ENCODE measurements at regions not wholly inside any gene's neighbourhood (a gene's known extent, or its start where the extent isn't known, plus 50 kb on each side); places are given as distances from the start of the nearest gene placed in this dataset.

GRCh38 chr6:48568856-48569255 is 457.9 kb upstream of the PTCHD4 start:
- no peak overlapping the region for H3K27ac ChIP-seq
- no peak for TF ChIP-seq POLR2A (IDR thresholded peaks at IDR 0.05)
- no peak for TF ChIP-seq POLR2AphosphoS5 (IDR thresholded peaks at IDR 0.05)
- no peak for TF ChIP-seq CTCF (IDR thresholded peaks at IDR 0.05)
- WGBS = 70% methylated on average over 2 of the region's 2 CpGs
- no peaks in the 10 kb centered on the region for H3K36me3 ChIP-seq
- no peaks in the 10 kb centered on the region for H3K4me1 ChIP-seq (replicated peaks)
- no peaks in the 10 kb centered on the region for H3K9me3 ChIP-seq
- H3K4me3 ChIP-seq = no peak overlapping the region
- H3K27me3 ChIP-seq (replicated peaks; ENCODE audit: insufficient read depth) = no peaks in the 10 kb centered on the region
- no peak for DNase-seq (ENCODE audit: low spot score)
- intact Hi-C loops (cut with DNase I) = no loop called here

- Histone ChIP-seq H3K9me3 (no peaks in the 10 kb centered on the region), H3K36me3 (no peaks in the 10 kb centered on the region), H3K27me3 (replicated peaks; ENCODE audit: insufficient read depth) (no peaks in the 10 kb centered on the region), H3K27ac (no peak overlapping the region), H3K4me3 (no peak overlapping the region), H3K4me1 (replicated peaks) (no peaks in the 10 kb centered on the region)
- intact Hi-C loops (cut with DNase I) = no loop called here
- no peak for TF ChIP-seq POLR2A (IDR thresholded peaks at IDR 0.05)
- no peak for TF ChIP-seq CTCF (IDR thresholded peaks at IDR 0.05)
- no peak for TF ChIP-seq POLR2AphosphoS5 (IDR thresholded peaks at IDR 0.05)
- no peak for DNase-seq (ENCODE audit: low spot score)
Measured at GRCh38 chr6:48567016-48567415, 456.0 kb upstream of the PTCHD4 start.

GRCh38 chr6:48564036-48564820 is 453.2 kb upstream of the PTCHD4 start:
- H3K36me3 ChIP-seq = no peaks in the 10 kb centered on the region
- H3K9me3 ChIP-seq = no peaks in the 10 kb centered on the region
- no peak for TF ChIP-seq POLR2A (IDR thresholded peaks at IDR 0.05)
- TF ChIP-seq CTCF (IDR thresholded peaks at IDR 0.05) = no peak
- TF ChIP-seq POLR2AphosphoS5 (IDR thresholded peaks at IDR 0.05) = no peak

GRCh38 chr6:48563433-48563832 is 452.4 kb upstream of the PTCHD4 start:
- TF ChIP-seq POLR2AphosphoS5 (IDR thresholded peaks at IDR 0.05) (no peak), CTCF (IDR thresholded peaks at IDR 0.05) (no peak), POLR2A (IDR thresholded peaks at IDR 0.05) (no peak)
- DNase-seq (ENCODE audit: low spot score) = no peak
- Histone ChIP-seq H3K27me3 (replicated peaks; ENCODE audit: insufficient read depth) (no peaks in the 10 kb centered on the region), H3K9me3 (no peaks in the 10 kb centered on the region), H3K4me1 (replicated peaks) (no peaks in the 10 kb centered on the region), H3K27ac (no peak overlapping the region), H3K4me3 (no peak overlapping the region), H3K36me3 (no peaks in the 10 kb centered on the region)
- intact Hi-C loops (cut with DNase I) = no loop called here
- WGBS = 97% methylated on average over 1 of the region's 1 CpG

More at GRCh38 chr6:48564036-48564820, 453.2 kb upstream of the PTCHD4 start:
- H3K4me3 ChIP-seq = no peak overlapping the region
- no peak overlapping the region for H3K27ac ChIP-seq
- intact Hi-C loops (cut with DNase I) = no loop called here
- no peaks in the 10 kb centered on the region for H3K27me3 ChIP-seq (replicated peaks; ENCODE audit: insufficient read depth)
- no peaks in the 10 kb centered on the region for H3K4me1 ChIP-seq (replicated peaks)
- no peak for DNase-seq (ENCODE audit: low spot score)
- WGBS = 83% methylated on average over 3 of the region's 3 CpGs

- 79% methylated on average over 3 of the region's 3 CpGs for WGBS
- Histone ChIP-seq H3K9me3 (no peaks in the 10 kb centered on the region), H3K27ac (no peak overlapping the region), H3K27me3 (replicated peaks; ENCODE audit: insufficient read depth) (no peaks in the 10 kb centered on the region), H3K4me1 (replicated peaks) (no peaks in the 10 kb centered on the region), H3K36me3 (no peaks in the 10 kb centered on the region), H3K4me3 (no peak overlapping the region)
- no peak for TF ChIP-seq CTCF (IDR thresholded peaks at IDR 0.05)
- no peak for TF ChIP-seq POLR2A (IDR thresholded peaks at IDR 0.05)
- TF ChIP-seq POLR2AphosphoS5 (IDR thresholded peaks at IDR 0.05) = no peak
- intact Hi-C loops (cut with DNase I) = no loop called here
- no peak for DNase-seq (ENCODE audit: low spot score)
Measured at GRCh38 chr6:48560408-48560807, 449.4 kb upstream of the PTCHD4 start.

Measured in prostate gland (tissue), 2 donors.